ENCODE measurements at regions not wholly inside any gene's neighbourhood (a gene's known extent, or its start where the extent isn't known, plus 50 kb on each side); places are given as distances from the start of the nearest gene placed in this dataset.

DNA sequence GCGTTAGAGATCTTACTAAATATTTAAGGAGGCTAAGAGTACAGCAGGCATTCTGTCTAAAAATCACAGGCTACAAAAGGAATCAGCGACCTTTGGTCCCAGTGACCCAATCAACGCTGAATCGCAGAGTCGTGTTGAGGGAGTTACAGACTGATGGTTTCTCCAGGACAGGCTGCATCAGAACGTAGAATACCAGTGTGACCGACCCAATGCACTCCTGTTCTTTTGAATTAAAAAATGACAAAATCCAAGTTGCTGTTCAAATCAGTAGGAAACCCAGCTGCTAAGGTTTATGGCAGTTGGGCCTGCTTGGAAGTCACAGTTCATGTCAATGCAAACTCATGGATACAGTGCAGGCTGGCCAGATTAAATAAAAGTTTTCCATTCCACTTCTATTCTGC, 155.8 kb upstream of the AFDN start (continued):
- TF ChIP-seq ZNF136 (CRISPR knock-in tag; IDR thresholded peaks at IDR 0.05; ENCODE audit: low read depth) (0 out of 2 replicates have a peak, but pooled peaks have one; percentile 37), SAP130 (CRISPR knock-in tag; IDR thresholded peaks at IDR 0.05; ENCODE audit: low read depth) (peak; percentile 51), SPEN (CRISPR knock-in tag; IDR thresholded peaks at IDR 0.05; ENCODE audit: low read depth) (no peak), GFI1 (CRISPR knock-in tag; IDR thresholded peaks at IDR 0.05; ENCODE audit: borderline replicate concordance) (peak; percentile 87), PPARG (CRISPR knock-in tag; conservative IDR thresholded peaks at IDR 0.05) (peak; percentile 48), HNF4G (IDR thresholded peaks at IDR 0.05; ENCODE audit: borderline replicate concordance, low read depth, low read length) (peak; percentile 83; the same call in 1 of the 2 replicates), HNF4G (CRISPR knock-in tag; IDR thresholded peaks at IDR 0.05; ENCODE audit: borderline replicate concordance, low read depth) (no peak), SMARCC2 (IDR thresholded peaks at IDR 0.05) (no peak)
- TF ChIP-seq, protein P1, sequence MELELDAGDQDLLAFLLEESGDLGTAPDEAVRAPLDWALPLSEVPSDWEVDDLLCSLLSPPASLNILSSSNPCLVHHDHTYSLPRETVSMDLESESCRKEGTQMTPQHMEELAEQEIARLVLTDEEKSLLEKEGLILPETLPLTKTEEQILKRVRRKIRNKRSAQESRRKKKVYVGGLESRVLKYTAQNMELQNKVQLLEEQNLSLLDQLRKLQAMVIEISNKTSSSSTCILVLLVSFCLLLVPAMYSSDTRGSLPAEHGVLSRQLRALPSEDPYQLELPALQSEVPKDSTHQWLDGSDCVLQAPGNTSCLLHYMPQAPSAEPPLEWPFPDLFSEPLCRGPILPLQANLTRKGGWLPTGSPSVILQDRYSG (CRISPR knock-in tag; IDR thresholded peaks at IDR 0.05) = no peak
- TF ChIP-seq, protein P2, sequence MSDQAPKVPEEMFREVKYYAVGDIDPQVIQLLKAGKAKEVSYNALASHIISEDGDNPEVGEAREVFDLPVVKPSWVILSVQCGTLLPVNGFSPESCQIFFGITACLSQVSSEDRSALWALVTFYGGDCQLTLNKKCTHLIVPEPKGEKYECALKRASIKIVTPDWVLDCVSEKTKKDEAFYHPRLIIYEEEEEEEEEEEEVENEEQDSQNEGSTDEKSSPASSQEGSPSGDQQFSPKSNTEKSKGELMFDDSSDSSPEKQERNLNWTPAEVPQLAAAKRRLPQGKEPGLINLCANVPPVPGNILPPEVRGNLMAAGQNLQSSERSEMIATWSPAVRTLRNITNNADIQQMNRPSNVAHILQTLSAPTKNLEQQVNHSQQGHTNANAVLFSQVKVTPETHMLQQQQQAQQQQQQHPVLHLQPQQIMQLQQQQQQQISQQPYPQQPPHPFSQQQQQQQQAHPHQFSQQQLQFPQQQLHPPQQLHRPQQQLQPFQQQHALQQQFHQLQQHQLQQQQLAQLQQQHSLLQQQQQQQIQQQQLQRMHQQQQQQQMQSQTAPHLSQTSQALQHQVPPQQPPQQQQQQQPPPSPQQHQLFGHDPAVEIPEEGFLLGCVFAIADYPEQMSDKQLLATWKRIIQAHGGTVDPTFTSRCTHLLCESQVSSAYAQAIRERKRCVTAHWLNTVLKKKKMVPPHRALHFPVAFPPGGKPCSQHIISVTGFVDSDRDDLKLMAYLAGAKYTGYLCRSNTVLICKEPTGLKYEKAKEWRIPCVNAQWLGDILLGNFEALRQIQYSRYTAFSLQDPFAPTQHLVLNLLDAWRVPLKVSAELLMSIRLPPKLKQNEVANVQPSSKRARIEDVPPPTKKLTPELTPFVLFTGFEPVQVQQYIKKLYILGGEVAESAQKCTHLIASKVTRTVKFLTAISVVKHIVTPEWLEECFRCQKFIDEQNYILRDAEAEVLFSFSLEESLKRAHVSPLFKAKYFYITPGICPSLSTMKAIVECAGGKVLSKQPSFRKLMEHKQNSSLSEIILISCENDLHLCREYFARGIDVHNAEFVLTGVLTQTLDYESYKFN (CRISPR knock-in tag; conservative IDR thresholded peaks at IDR 0.05) = peak; percentile 48; the same call in 1 of the 2 replicates
